ENCODE measurements at regions not wholly inside any gene's neighbourhood (a gene's known extent, or its start where the extent isn't known, plus 50 kb on each side); places are given as distances from the start of the nearest gene placed in this dataset.

- TF ChIP-seq CTCF (conservative IDR thresholded peaks at IDR 0.05; ENCODE audit: low read length) (no peak), EZH2phosphoT487 (IDR thresholded peaks at IDR 0.05; ENCODE audit: borderline replicate concordance, low read depth, low read length) (no peak)
Observed at GRCh38 chr6:156618600-156619205, 158.5 kb upstream of the ARID1B start.

All from OCI-LY7 (cell line).